ENCODE measurements at regions not wholly inside any gene's neighbourhood (a gene's known extent, or its start where the extent isn't known, plus 50 kb on each side); places are given as distances from the start of the nearest gene placed in this dataset.

- TF ChIP-seq ZNF645 (tag by site-specific recombination; IDR thresholded peaks at IDR 0.05): no peak
Observed at GRCh38 chr10:124160176-124160575, 66.8 kb upstream of the CHST15 start (continued).

GRCh38 chr10:124159153-124159552 is 65.8 kb upstream of the CHST15 start:
- POLR2A ChIA-PET: no interaction called here
- no peak overlapping the region for H3K27ac ChIP-seq (ENCODE audit: extremely low read depth, low read depth, low read length)
- no peak overlapping the region for H3K4me3 ChIP-seq (ENCODE audit: low read depth, low read length)
- CTCF ChIA-PET: interaction anchor here (0.9 kb wide), 1 partner anchor 165 kb away, joined by 3 read pairs; no protein-coding TSS in a partner anchor
- no peaks in the 10 kb centered on the region for H3K9me3 ChIP-seq (ENCODE audit: control insufficient read depth, insufficient read depth, low read depth, low read length)
- no peaks in the 10 kb centered on the region for H3K36me3 ChIP-seq (ENCODE audit: control insufficient read depth in 2 of 2, insufficient read depth in 1 of 2, low read length in 2 of 2)
- no peaks in the 10 kb centered on the region for H3K4me1 ChIP-seq (ENCODE audit: control insufficient read depth, insufficient read depth, low read length)
- TF ChIP-seq ZNF521 (tag by site-specific recombination; IDR thresholded peaks at IDR 0.05) (no peak), ZBTB1 (tag by site-specific recombination; IDR thresholded peaks at IDR 0.05) (no peak), ZNF175 (tag by site-specific recombination; IDR thresholded peaks at IDR 0.05) (no peak), REST (tag by site-specific recombination; IDR thresholded peaks at IDR 0.05) (no peak)

GRCh38 chr10:124158592-124158991 is 65.2 kb upstream of the CHST15 start:
- CTCF ChIA-PET: interaction anchor here (0.9 kb wide), 1 partner anchor 164 kb away, joined by 3 read pairs; no protein-coding TSS in a partner anchor
- no peaks in the 10 kb centered on the region for H3K4me1 ChIP-seq (ENCODE audit: control insufficient read depth, insufficient read depth, low read length)
- POLR2A ChIA-PET: no interaction called here
- no peak overlapping the region for H3K4me3 ChIP-seq (ENCODE audit: low read depth, low read length)
- TF ChIP-seq SALL2 (tag by site-specific recombination; IDR thresholded peaks at IDR 0.05; ENCODE audit: borderline replicate concordance) (no peak), ZNF10 (tag by site-specific recombination; IDR thresholded peaks at IDR 0.05) (no peak), ZNF37A (tag by site-specific recombination; IDR thresholded peaks at IDR 0.05) (no peak), ZNF18 (tag by site-specific recombination; IDR thresholded peaks at IDR 0.05) (no peak), ZFHX2 (tag by site-specific recombination; conservative IDR thresholded peaks at IDR 0.05) (no peak), SETDB1 (IDR thresholded peaks at IDR 0.05; ENCODE audit: insufficient read length, low read length) (no peak), ZNF366 (tag by site-specific recombination; conservative IDR thresholded peaks at IDR 0.05) (no peak), ZNF670 (tag by site-specific recombination; IDR thresholded peaks at IDR 0.05; ENCODE audit: low read depth) (no peak), ZNF530 (tag by site-specific recombination; IDR thresholded peaks at IDR 0.05; ENCODE audit: low read depth) (no peak), ZNF548 (tag by site-specific recombination; IDR thresholded peaks at IDR 0.05) (no peak), ZNF521 (tag by site-specific recombination; IDR thresholded peaks at IDR 0.05) (no peak), ZSCAN30 (tag by site-specific recombination; IDR thresholded peaks at IDR 0.05) (no peak)
- no peaks in the 10 kb centered on the region for H3K36me3 ChIP-seq (ENCODE audit: control insufficient read depth in 2 of 2, insufficient read depth in 1 of 2, low read length in 2 of 2)
- H3K9me3 ChIP-seq (ENCODE audit: control insufficient read depth, insufficient read depth, low read depth, low read length): no peaks in the 10 kb centered on the region
- no peak overlapping the region for H3K27ac ChIP-seq (ENCODE audit: extremely low read depth, low read depth, low read length)

Data from HEK293 (cell line).